GM18909 (cell line): ENCODE measurements at regions not wholly inside any gene's neighbourhood (a gene's known extent, or its start where the extent isn't known, plus 50 kb on each side); places are given as distances from the start of the nearest gene placed in this dataset.

Source experiments
- ATAC-seq: cut with Tn5 transposase; IDR thresholded peaks from one replicate; pipeline ENCODE4 v1.9.1; 2021; ENCODE audit warnings: mild to moderate bottlenecking; ENCODE audit not compliant: unreplicated experiment, poor library complexity

- ATAC-seq, result no peak
Measured at GRCh38 chr12:126095748-126096510, 1030.7 kb downstream of the AACS start.

- ATAC-seq, result no peak
Measured at GRCh38 chr12:126106706-126107105, 1041.5 kb downstream of the AACS start.

DNA sequence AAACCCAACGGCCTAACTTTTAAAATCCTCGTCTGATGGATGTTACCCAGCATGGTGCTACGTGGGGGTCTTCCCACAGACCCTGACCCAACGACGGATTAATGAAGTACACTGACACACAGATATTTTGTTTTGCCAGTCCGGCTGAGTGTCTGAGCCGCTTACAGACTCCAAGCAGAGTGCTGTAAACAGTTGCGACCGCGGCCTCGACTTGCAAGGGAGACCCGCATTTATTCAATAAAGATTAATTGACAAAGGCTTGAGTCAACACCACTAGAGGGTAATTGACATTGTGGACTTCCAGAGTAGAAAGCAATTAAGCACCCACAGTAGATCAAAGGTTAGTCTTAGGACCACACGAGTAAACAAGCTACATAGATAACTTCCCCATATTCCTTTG is 1042.4 kb downstream of the AACS start:
- no peak for ATAC-seq

DNA sequence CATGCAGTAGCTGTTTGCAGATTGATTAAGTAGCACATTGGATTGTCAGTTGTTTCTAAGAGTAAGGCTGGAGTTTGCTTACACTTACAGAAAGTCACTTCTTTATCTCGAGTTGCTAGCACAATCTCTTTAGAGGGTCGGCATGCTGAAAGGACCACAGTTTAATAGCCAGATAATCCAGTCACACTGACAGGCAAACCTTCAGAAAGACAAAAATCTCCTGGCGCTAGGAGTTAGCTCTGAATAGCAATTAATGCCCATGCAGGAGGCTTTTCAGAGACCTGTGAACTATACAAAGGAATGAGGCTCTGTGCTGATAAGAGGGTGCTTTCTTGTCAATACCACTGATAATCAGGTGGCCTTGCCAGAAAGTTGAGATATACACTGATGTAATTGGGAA is 1043.0 kb downstream of the AACS start:
- no peak for ATAC-seq

DNA sequence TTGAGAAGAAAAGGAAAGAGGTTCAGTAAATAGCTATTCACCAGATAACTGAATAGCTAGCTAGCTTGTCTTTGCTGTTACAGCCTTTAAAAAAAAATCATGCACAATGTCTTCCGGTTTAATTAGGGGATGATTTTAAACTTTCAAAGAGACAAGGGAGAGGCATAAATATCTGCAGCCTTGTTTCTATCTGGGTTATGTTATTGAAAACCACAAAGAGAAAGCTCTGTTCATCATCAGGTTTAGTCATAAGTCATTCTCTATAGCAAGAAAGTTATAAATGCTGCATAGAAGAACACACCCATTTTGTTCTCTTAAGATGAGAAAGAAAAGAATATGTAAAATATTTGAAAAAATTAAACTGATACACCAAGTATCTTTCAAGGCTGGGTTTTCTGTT is 1046.9 kb downstream of the AACS start:
- ATAC-seq, result no peak

GRCh38 chr12:126112849-126113248 is 1047.6 kb downstream of the AACS start:
- ATAC-seq, result no peak

- ATAC-seq, result no peak
Measured at GRCh38 chr12:126114441-126114840, 1049.2 kb downstream of the AACS start.

GRCh38 chr12:126117502-126117901 is 1052.3 kb downstream of the AACS start:
- ATAC-seq, result no peak

DNA sequence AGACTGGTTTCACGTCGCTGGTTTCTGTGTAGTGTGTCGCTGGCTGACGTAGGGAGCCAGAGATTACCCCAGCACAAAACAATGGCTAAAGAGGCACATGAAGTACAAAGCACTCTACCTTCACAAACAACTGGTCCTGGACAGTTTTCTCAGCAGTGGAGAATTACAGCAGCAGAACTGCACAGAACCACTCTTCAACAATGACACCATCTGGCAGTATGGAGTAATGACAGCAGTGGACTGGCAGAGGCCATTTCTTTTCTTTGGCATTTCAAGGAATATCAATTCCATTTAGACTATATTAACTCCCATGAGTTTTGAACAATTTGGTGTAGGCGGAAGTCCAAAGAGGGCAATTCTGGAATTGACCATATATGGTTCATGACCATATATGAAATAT is 1074.1 kb downstream of the AACS start:
- ATAC-seq, result no peak

- no peak for ATAC-seq
Measured at GRCh38 chr12:126144603-126145002, 1079.4 kb downstream of the AACS start.

- no peak for ATAC-seq
Measured at GRCh38 chr12:126147321-126147720, 1082.1 kb downstream of the AACS start.

DNA sequence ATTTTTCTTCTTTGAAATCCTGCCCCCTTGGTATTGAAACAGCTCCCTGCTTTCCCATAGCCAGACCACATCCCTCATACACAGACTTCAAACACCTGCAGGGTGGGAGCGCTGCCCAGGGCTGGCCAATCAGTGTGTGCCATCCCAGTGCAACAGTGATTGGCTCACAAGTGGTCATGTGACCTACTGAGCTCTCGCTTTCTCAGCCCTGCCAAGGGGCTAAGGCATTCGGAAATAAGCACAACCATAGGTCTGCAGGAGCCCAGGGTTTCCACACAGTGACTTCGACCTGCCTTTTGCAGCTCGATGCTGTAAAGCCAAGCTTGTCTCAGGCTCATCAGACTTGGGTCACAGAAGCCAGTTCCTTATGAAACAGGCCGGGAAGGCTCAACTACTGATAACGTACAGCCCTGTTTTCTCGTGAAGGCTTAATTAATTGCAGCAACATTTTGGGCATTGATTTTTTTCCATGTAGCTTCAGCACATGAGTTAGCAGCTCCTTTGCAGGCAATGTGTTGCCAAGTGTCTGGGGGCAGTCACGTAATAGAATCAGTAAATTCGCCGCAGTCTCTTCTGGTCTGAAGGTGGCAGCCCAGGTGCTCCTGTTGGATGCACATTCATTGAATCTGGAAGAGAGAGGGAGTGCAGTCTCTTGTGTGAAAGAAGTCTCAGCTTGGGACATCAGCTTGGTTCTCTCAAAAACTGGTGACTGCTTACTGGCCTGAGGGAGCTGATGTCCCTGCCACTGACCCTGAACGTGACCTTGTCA is 1091.8 kb downstream of the AACS start:
- ATAC-seq, result no peak

DNA sequence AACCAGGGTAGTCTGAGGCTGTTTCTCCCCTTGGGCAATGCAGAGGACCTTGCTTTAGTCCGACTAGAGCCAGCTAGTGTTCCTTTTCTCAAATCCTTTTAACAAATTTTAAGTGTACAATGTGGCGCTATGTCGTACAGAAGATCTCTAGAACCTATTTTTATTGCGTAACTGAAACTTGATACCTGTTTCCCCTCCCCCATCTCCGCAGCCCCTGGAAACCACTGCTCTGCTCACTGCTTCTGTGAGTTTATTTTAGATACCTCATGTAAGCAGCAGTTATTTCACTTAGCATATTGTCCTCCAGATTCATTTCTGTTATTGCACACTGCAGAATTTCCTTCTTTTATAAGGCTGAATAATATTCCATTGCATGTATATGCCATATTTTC is 1092.3 kb downstream of the AACS start:
- no peak for ATAC-seq

DNA sequence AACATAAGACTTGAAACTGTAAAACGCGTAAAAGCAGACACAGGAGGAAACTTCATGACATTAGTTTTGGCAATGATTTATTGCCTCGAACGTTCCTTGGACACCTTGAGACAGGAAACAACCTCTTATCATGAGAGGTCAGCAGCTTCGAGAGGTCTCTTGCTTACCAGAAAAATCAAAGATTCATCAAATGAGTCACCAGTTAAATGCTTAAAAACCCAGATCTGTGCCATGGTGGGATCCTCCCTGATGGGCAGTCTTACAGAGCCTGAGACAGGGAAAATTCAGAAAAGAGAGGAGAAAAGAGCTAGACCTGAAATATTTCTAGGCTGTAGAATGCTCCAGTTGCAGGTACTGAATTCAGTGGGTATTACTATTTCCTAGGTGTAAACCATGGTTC is 1093.9 kb downstream of the AACS start:
- ATAC-seq, result no peak

DNA sequence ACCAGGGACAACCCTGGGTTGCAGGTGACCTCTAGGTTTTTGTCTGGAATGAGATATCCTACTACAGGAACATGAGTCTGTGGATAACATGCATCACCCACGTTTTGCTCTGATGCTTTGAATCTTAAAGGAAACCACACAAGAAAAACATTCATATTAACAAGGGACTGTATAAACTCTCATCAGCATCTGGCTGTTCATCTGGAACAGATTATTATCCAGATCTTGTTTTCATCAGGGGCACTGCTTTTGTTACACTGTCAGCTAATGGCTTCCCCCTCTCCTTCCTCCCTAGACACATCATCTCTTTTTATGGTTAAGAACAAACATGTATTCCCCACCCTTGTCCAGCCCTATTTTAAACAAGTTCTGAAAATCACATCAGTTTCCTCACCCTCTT is 1095.7 kb downstream of the AACS start:
- ATAC-seq, result no peak

GRCh38 chr12:126163984-126164383 is 1098.7 kb downstream of the AACS start:
- no peak for ATAC-seq

- ATAC-seq, result no peak
Measured at GRCh38 chr12:126171937-126172559, 1106.8 kb downstream of the AACS start.

- no peak for ATAC-seq
Measured at GRCh38 chr12:126182619-126183236, 1117.5 kb downstream of the AACS start.

DNA sequence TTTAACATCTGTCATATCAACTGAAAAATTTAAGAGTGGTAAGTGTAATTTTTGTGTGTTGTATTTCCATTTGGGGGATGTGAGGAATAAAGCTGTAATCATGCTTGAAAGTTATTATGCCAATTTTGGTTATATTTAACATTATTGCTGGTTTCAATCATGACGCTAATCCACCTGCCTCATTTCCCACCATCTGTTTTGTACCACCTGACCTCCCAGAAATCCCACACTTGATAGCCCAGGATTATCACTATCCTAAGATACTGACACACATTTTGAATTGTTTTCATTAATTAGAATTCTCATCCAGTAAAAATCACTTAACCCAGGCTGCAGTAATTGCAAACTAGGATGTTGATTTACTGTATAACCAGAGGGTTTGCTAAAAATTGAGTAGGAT is 1119.8 kb downstream of the AACS start:
- no peak for ATAC-seq

DNA sequence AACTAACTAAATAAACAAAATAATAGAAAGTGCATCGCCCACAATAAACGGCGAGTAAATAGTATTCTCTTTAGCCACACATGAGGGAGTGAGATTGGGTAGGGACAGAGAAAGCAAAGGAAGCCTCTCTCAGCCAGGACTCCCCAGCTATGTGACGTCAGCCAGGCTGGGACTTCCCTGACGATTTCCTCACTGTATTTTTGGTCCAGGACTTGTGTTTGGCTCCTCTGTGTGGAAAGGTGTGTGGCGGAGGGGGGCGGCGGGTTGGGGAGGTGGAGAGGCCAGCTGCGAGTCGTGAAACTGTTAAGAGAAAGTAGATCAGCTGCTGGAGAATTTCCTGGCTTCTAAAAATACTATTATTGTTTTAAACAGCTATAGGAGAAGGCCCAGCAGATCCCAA is 1124.6 kb downstream of the AACS start:
- no peak for ATAC-seq
